NCI-H1417 (cell line): ENCODE measurements at regions not wholly inside any gene's neighbourhood (a gene's known extent, or its start where the extent isn't known, plus 50 kb on each side); places are given as distances from the start of the nearest gene placed in this dataset.

Experiments used
- DNase-seq, 3 experiments: peaks; one replicate each; lab custom pipeline; 2025; lab: John Stamatoyannopoulos, UW

DNA sequence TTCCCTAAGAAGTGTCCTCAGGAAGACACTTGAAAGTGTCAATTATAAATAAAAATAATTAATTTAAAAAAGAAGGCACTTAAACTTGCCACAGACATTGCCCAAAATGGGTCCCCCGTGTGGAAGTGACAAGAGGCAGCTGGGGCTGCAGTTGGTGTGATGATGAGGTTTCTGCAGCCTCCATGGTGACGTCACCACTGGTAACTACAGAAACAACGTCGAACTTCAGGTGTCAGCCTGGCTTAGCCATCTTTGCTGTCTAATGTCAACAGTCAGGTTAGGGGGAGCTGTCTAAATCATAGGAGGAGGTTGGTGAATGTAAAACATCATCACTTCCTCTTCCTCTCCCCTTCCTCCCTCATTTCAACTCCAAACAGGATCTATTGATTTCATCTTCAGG, 328.6 kb downstream of the MN1 start:
- DNase-seq: no peak

DNA sequence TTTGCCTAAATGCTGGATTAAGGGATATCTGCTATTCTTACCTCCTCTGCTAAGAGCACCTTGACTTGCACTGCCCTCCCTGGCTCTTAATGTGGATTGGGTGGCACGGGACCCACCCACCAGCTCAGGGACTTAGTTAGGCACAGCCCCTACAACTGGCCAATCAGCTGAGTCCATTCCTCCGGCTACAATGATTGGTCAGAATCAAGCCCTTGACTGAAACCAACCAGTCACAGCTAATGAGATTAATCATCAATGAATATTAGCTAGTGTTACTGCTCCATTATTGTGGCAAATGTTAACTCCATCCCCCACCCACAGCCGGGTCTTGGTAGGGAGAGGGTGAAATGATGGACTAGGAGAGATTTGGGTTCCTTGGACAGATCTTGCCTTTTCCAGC, 328.0 kb downstream of the MN1 start:
- DNase-seq: no peak

DNA sequence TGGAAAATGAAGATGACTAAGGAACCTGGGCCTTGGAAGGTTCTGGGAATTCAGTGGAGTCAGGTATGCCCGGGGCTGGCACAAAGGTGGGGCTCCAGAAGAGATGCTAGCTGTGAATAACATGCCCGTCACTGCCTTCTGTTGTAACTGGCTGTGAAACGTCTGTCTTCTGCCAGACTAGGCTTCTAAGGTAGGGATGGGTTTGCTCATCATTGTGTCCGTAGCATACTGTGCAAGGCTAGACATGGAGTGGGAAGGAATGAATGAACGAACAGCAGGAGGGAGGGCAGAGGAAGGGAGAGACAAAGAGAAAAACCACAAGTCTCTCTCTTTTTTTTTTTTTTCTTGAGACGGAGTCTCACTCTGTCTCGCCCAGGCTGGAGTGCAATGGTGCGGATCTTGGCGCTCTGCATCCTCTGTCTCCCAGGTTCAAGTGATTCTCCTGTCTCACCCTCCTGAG, 327.4 kb downstream of the MN1 start:
- DNase-seq: no peak

DNA sequence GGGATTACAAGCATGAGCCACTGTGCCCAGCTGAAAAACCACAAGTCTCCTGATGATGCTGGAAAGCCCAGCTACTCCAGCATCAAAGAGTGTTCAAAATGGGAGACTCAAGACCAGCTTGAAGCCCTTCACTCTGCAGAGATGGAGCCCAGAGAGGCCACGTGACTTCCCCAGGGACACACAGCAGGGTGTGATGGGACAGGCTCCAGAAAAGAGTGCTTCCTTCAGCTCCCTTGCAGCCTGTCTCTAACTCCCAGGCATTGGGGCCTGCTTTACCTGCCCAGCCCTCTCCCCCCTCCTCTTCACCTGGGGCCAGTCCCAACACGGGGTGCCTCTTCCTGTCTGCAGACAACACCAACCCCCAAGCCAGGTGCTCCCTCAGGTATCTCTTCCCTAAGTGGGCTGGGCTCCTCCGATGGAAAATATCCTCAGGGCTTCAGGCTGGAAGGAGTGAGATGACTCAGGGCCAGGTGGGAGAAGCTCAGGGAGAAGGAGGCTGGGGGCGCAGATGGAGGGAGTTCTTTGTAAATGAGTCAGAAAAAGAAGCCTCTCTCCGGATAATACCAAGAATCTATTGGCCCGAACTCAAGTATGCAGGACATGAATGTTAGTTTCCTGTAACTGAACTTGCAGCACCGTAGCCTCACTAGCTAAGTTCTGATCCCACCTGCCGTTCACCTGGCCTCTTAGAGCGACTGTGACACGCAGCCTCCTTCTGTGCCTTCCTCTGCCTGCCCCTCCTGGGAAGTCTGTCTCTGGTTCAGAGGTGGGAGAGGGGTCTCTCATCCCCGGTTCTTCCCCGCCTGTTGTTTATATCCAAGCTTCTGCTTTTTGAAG, 326.6 kb downstream of the MN1 start:
- peak in 1 of 3 experiments; percentile 3 for DNase-seq

DNA sequence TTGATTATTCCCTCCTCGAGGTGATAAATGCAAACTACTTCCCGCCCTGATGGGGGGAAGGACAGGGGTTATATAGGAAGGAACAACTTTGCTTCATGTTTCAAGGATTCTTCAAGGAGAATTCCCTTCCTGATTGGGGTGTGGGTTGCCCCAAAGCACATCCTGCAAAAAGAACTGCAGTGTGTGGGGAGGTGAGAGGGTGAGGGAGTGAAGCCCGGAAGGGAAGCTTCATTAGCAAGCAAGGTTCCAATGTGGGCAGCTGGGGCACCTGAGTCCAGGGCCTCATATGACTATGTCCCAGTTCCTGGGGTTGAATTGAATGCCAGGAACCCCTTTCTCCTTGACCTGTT, 326.0 kb downstream of the MN1 start:
- DNase-seq: no peak

DNA sequence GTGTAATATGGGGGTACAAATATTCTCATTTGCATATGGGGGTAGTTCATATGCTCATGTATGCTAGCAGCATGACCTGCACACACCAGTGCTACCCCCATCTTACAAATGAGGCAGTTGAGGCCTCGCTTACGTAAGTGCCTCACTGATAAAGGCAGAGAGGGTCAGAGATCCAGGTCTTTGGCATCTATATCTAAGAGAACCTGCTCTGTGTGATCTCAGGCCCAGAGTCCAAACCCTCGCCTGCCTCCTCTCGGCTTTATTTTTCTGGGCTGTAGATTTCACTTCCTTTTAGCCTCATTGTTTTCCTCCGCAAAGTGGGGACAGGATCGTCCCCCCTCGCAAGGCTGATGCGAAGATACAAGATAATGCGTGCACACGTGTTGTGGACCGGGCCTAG, 325.2 kb downstream of the MN1 start:
- DNase-seq: no peak

DNA sequence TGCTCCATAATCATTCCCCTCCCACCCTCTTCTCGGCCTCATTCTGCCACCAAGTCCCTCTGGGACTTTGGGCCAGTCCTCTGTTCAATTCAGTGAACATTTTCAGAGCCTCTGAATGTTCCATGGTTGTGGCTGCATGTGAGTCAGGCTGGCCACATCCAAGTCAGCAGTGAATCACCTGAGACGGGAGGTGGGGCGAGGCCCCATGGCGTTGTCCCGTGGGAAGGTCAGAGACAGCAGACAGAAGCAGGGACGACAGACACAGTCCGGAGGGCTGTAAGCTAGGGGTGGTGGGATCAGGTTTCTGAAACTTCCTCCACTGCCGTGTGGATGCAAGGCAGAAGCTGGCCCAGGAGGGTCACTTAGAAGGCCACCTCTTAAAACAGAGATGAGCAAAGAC, 324.8 kb downstream of the MN1 start:
- DNase-seq: no peak

DNA sequence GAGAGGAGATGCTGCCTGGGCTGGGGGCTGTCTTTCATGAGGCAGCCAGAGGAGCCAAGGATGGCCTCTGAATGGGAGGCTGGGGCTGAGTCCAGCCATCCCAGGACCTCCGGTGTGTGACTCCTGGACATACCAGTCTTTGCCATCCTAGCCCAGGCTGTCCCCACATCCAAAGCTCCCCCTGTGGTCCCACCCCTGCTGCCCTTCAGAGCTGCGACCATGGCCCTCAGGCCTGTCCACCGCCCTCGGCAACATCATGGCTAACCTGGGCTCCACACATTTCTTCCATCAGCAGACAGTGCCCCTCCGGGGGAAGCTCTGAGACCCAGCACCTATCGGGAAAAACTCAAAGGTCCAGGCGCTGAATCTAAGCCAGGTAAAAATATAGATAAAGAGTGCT, 324.4 kb downstream of the MN1 start:
- DNase-seq: no peak

DNA sequence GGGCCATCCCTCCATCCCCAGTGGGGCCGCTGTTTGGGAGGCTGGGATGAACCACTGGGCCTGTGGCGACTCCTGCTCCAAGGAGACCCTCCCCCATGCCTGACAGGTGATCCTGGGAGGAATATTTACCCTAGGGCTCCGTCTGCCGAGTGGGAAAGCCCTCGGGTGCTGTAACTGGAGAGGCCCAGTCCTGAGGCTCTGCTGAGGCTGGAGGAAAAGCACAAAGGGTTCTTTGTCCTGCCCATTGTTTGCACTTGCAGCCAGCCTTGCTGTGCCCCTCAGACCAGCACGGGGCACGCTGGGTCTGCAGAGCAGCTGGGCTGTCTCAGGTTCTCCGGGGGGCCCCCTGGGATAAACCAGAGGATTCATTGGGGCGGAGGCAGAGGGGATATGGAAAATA, 321.1 kb downstream of the MN1 start:
- DNase-seq: peak in 1 of 3 experiments; percentile 20

DNA sequence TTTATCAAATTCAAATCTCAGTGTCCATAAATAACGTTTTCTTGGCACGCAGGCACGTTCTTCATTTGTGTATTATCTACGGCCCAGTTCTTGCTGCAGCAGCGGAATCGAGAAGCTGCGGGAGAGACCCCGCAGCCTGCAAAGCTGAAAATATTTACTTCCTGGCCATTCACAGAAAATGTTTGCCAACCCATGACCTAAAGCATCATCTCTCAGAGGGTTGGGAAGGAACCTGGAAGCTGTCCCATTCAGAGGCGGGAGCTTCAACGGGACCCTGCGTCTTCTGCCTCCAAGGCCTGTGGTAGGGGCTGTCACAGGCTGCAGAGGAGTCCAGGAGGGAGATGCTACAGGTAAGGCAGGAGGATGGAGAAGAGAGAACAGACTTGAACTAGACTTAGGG, 319.2 kb downstream of the MN1 start:
- DNase-seq: no peak

DNA sequence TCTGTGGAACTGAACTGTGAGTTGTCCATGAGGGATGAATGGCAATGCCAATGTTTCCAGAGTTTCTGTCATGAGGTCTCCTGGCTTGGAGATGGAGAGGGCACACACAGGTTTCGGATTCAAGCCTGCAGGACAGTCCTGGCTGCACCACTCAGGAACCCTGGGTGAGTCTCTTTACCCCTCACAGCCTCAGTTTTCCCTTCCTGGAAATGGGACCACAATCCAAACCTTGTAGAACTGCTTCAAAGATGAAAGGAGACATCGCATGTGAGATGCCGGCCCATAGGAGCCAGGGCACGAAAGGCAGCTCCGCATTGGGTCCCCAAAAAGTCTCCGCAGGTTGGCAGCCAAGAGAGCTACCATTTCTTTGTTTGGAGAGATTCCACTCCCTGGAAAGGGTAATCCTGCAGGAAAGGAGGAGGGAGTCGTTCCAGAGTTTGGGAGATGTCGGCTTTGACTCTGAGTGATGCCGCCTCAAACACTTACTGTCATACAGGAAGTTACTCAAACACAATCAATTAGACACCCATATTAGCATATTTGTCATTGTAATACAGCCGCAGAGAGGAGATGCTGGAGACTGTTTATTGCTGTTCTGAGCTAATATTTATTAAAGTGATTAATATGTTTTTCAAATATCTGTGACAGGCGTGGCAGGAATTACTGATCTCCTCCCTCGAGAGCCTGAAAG, 318.3 kb downstream of the MN1 start:
- no peak for DNase-seq

DNA sequence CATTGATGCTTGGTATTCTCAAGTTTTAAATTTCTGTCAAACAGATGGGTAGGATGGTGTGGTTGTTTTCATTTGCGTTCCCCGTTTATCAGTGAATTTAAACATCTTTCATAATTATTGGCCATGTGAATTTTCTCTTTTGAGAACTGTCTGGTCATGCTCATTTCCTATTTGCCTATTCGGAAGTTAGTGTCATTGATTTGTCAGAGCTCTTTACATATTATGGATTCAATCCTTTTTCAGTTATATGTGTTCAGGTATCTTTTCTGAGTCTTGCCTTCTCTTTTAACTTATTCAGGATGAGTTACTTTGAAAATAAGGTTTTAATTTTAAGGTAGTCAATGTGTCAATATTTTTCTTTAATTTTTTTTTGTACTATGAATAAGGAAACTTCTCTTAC, 315.7 kb downstream of the MN1 start:
- DNase-seq: no peak

DNA sequence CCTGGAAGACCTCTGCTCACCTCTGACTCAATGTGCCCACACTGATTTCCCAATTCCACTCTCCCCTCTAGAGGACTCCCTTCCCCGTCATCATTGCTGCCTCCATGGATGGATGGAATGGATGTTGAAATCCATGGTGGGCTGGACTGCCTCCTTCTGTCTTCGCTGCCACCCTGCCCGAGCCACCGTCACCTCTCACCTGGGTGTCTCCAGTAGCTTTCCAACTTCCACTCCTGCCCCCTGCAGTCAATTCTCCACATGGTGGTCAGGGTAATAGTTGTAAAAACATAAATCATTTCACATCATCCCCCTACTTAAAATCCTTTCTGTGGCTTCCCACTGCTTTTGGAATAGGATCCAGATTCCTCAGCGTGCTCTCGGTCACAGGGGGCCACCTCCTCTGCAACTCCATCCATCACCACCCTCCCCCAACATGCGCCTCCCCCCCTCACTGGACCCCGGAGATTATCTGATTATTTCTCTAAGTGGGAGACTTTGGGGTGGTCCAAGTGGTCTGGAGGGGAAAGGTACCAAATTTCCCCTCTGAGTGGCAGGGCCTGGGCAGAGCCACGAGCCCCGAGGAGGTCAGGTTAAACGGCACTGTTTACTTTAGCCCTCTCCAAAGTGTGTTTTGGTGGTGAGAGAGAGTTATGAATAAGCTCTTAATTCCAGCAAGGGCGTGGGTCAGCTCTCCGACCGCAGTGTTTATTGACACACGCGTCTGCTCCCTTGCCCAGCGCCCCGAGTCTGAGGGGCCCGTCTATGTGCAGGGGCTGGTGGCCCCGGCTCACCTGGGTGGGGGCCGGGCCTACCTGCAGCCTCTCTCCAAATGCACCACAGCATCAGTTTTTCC, 313.7 kb downstream of the MN1 start:
- DNase-seq: no peak

DNA sequence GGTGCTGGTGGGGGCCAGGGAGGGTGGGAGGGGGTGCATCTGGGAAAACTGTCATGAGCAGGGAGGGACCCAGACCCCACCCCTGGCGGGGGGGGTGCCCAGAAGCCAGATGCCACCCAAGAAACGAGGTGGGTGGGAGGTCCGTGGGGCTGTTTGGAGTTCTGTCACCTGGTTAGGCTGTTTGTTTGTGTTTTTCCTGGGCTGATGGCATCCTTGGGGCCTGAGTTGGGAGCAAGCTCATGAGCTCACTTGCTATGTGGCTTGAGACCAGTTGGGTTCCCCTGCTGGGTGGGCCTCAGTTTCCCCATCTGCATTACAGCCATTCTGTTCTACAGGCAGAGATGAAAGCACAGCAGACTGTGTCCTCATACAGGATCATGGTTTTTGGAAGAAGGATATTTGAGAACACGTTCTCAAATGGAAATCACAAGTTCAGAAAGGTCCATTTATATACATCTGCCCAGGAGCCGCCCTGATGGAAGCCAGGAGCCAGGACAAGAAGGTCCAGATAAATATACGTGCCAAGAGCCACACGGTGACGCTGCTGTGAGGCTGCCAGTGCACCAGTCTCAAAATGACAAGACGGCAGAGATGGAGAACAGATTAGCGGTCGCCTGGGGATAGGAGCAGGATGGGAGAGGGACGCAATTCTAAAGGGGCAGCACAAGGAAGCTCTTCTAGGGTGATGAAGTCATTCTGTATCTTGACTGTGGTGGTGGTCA, 312.9 kb downstream of the MN1 start:
- no peak for DNase-seq

DNA sequence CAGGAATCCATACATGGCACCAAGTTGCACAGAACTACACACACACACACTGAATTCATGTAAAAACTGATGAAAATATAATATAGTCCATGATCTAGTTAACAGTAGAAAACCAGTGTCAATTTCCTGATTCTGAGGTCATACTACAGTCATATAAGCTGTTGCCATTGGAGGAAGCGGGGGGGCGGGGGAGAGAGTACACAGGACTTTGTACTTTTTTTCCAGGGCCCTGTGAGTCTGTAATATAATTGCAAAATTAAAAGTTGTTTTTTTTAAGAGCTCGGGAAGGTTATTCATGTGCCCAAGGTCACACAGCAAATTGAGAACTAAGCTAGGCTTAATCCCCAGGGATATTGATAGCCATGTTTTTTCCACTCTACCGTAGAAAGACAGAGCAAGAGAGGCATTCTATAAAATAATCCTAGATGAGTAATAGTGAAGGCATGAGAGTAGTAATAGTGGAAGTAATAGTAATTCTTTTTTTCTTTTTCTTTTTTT, 312.3 kb downstream of the MN1 start:
- DNase-seq: no peak

DNA sequence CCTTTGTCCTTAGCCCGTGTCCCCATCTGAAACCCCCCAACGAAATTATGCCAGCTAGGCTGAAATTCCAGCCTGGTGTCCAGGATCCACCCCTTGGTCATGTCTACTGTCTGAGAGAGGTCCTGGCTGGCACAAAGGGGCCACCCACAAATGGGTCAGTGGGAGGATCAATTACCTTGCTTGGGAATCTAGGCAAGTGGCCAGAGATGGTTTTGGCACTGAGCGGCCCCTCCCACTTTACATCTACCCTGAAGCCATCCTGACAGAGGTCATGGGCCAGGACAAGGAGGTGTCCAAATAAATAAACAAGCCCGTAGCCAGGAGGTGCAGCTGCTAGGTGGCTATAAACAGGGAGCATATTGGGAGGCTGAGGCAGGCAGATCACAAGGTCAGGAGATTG, 311.5 kb downstream of the MN1 start:
- no peak for DNase-seq

DNA sequence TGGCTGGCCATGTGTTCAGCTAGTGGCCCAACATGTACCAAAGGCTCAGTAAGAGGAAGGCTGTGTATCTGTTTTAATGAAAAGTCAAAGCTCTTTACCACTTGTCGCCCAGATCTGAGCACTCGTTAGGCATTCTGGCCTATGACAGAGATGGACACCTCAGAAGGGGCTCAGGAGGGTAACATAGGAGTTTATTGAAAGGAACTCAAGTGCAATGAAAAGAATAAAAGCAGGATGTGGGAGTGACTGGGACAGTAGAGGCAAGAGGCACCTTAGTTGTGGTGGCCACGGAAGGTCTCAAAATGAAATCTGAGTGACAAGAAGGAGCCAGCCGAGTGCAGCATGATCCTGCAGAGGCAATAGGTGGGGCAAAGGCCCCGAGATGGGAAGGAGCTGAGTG, 309.7 kb downstream of the MN1 start:
- no peak for DNase-seq

DNA sequence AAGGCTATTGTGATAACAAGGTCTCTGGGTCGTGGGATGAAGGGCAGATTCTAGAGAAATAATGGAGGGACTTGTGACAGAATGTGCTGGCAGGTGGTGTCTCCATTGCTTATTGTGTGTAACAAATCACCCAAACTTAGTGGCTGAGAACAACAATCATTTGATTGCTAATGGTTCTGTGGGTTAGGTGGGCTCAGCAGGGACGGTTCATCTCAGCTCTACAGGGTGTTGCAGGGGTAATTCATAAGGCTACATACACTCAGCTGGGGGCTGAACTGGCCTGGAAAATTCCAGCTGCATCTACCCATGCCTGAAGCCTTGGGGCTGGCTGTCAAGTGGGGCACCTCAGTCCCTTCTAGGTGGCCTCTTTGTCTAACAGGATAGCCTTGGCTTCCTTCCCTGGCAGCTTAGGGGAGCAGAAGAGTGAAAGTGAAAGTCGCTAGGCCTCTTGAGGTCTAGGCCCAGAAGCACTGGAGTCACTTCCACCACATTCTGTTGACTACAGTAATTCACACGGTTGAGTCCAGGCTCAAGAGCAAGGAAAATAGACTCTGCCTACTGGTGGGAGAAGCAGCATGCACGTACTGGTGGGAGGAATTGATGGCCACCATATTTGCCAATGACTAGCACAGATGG, 308.9 kb downstream of the MN1 start:
- no peak for DNase-seq

DNA sequence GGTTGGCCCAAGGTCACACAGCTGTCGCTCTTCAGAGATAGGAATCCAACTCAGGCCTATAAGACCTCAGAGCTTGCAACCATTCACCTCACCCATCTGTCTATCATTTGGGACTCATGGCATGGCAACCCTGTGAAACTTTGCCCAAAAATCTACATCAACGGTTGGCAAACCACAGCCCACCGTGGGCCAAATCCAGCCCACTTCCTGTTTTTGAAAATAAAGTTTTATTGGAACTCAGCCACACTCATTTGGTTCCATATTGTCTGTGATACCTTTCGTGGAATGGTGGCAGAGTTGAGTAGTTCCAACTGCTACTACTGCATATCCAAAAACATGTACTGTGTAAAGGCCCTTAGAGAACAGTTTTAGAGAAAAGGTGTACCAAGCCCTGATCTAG, 307.8 kb downstream of the MN1 start:
- no peak for DNase-seq

DNA sequence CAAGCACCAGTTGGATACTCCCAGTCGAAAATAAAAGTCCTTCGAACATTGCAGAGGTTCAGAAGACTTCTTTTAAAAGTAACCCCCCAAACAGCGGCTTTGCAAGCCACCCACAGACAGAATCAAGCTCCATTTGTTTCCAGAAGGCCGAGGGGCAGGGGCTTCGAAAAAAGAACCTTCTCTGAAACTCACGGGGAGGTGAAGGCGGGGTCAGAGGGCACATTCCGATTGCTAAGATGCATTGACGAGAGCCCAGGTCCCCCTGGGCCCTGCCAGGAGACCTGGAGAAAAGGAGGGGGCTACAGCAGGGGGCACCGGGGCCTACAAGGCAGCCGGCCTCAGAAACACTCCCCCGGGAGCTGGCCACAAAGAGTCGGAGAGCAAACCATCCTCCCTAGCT, 306.8 kb downstream of the MN1 start:
- DNase-seq: no peak

DNA sequence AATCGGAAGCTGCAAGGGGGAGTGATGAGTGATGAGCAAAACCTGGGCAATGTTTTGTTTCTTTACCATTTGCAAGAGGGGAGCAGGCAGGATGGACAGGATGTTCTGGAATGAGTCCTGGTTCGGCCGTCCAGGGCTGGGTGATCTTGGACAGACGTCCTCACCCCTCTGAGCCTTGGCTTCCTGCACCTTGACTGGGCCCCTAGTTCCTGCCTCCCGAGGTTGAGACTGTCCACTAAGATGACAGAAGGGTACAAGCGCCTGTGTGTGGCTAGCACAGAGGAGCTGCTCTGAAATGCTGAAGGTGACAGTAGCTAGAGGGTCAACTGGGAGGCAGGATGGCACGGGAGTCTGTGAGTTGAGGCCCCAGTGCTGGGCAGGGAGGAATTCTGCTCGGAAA, 306.2 kb downstream of the MN1 start:
- no peak for DNase-seq
